GM18873 (cell line): ENCODE measurements at regions not wholly inside any gene's neighbourhood (a gene's known extent, or its start where the extent isn't known, plus 50 kb on each side); places are given as distances from the start of the nearest gene placed in this dataset.

Source experiments
- ATAC-seq: cut with Tn5 transposase; IDR thresholded peaks from one replicate; pipeline ENCODE4 v1.9.1; 2021; ENCODE audit warnings: mild to moderate bottlenecking, moderate library complexity, moderate number of reproducible peaks; ENCODE audit not compliant: unreplicated experiment, low FRiP score

DNA sequence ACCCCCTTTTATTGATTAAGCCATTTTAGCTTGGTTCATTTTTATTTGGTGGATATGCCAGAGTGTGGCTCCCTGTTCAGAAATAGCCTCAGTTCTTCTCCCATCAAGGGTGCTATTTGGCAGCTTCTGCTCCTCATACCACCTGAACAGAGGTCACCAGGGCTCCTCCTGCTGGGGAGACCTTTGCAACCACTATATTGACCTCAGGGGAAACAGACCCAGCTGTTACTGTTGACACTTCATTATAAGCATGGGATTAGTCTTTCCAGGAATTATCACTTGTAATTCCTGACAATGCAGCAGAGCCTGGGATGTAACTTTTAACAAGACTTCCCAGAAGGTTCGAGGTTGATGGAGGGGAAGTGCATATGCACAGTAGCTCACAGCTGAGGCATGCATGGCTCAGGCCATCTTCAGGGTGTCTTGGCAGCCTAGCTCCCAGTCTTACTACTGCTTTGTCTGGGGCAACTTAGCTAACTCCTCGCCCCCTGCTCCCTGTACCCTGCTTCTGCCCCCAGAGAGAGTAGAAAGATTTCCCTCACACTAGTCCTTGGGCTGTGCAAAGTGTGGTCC is 239.4 kb upstream of the SPRED2 start:
- ATAC-seq, result no peak

GRCh38 chr2:65669574-65669973 is 237.2 kb upstream of the SPRED2 start:
- no peak for ATAC-seq

GRCh38 chr2:65668744-65669143 is 236.3 kb upstream of the SPRED2 start:
- ATAC-seq, result no peak

DNA sequence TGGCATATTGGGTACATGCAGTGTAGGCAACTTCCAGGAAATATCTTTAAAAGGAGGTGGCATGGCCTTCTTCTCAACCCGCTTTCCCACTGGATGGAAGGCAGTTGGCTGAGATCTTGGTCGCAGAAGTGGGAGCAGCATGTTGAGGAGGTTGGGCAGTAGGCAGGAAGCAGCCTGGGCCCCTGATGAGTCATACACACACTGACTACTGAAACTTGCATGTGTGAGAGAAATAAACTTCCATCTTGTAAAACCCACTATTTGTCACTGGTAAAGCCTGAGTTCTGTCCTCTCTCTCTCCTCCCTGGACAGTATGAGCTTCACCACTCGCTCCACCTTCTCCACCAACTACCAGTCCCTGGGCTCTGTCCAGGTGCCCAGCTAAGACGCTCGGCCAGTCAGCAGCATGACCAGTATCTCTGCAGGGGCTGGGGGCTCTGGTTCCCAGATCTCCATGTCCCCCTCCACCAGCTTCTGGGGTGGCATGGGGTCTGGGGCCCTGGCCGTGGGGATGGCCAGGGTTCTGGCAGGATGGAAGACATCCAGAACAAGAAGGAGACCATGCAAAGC is 233.8 kb upstream of the SPRED2 start:
- ATAC-seq, result peak; percentile 100

- ATAC-seq, result no peak
Measured at GRCh38 chr2:65664931-65665330, 232.5 kb upstream of the SPRED2 start.

- no peak for ATAC-seq
Measured at GRCh38 chr2:65663831-65664407, 231.5 kb upstream of the SPRED2 start.

GRCh38 chr2:65662654-65663432 is 230.4 kb upstream of the SPRED2 start:
- ATAC-seq, result no peak

- ATAC-seq, result no peak
Measured at GRCh38 chr2:65661980-65662653, 229.7 kb upstream of the SPRED2 start.

GRCh38 chr2:65660340-65660739 is 227.9 kb upstream of the SPRED2 start:
- no peak for ATAC-seq

GRCh38 chr2:65658881-65659280 is 226.5 kb upstream of the SPRED2 start:
- ATAC-seq, result no peak

- ATAC-seq, result no peak
Measured at GRCh38 chr2:65658266-65658665, 225.9 kb upstream of the SPRED2 start.

GRCh38 chr2:65656160-65656718 is 223.8 kb upstream of the SPRED2 start:
- no peak for ATAC-seq

DNA sequence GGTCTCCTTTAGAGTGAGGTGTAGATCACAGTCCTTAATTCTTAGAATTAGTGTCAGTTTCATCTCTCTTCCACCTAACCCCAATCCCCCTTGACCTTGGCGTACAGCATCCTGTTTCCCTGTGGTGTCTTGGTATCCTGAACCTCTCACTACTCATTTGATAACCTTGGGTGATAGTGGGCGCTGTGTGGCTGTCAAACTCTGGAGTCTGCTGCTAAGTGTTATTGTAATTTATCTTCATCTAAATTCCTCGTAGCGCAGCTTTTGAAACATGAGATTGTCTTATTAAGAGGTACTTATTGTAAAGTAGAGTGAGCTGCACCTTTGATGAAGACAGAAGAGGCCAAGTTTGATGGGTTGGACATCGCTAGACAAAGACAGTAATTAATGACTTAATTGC is 222.6 kb upstream of the SPRED2 start:
- no peak for ATAC-seq

GRCh38 chr2:65654496-65654895 is 222.1 kb upstream of the SPRED2 start:
- no peak for ATAC-seq

DNA sequence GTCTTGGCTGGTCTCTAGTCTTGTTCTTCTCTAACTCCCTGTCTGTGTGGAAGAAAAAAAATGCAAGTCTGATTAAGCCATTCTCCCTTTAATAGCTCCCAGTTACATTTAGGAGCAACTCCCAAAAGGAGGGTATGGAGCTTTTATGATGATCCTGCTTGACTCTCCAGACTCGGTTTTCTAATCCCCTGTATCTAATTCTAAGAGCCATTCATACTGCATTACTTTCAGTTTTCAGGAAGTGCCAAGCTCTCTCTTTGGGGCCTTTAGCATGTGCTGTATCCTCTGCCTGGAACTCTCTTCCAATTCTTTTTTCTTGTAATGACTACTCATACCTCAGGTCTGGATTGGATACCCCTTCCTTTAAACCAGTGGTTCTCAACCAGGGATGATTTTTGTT is 219.7 kb upstream of the SPRED2 start:
- no peak for ATAC-seq

DNA sequence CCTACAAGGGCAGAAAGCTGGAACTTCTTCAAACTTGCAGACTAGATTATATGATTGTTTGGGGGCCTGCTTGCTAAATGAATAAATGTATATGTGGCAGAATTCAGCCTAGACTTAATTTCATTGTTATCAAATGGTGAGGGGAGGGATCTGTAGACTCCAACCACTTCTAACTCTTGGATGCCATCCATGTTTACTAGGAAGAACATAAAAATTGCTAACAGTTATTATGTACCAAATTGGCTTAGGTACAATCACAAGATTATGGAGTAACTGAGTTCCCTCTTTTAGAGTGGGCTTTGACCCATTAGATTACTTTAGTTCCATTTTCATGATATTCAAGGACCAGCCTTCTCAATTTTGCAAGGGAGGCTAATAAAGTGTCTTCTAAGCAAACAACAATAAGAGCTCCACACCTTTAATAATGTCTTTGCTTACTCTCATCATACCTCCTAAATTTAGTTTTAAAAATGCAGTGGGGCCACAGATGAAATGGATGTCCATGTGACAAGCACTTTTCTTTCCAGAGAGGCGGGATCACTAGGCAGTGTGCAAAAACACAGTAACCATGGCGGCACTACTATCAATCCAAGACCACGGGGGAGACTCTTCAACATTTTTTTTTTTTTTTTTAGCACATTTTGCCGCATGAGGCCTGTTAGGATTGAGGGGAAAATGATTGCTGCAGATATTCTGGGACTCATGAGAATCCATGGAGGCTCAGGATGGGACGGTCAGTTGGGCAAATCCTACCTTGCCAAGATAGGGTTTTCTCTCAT is 217.6 kb upstream of the SPRED2 start:
- ATAC-seq, result no peak

GRCh38 chr2:65647249-65647842 is 214.9 kb upstream of the SPRED2 start:
- ATAC-seq, result no peak

DNA sequence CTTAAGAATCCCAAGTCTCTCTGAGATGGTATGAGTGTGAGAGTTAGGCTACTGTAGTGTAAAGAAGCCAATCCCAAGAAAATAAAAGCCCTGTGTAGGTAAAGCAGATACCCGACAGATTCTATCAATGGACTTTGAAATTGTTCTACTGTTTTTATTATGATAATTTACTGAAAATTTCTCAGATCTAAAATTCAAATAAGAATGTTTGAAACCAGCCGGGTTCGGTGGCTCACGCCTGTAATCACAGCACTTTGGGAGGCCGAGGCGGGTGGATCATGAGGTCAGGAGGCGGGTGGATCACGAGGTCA is 208.3 kb upstream of the SPRED2 start:
- no peak for ATAC-seq

DNA sequence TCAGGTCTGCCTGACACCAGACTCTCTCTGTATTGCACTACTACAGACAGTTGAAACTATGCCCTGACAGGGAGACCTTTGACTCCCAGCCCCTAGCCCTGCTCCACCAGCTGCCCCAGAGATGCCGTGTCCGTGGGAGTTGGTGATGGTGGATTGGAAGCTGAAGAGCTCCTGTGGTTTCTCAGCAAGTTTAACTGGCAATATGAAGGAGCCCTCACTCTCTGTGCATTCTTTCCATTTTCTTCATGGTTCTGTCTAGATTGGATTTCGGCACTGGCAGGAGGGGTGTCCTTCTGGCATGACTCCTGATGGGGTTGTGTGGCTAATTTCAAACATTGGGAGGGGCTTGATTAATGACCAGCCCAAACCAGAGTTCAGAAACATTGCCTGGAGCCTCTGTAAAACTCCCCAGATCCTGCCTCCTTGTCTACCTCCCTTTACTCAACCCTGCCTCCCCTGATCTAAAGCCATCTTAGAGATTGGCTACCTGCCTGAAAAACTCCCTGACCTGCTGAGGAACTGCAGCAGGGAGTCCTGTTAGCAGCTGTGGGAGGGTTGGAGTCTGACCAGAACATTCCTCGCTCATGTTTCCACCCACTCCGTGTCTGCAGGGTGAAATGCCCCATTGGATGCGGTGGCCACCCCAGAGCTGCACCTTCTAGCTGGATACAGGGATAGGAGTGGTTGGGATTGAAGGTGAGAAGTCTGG is 206.9 kb upstream of the SPRED2 start:
- ATAC-seq, result no peak
